ENCODE measurements at regions not wholly inside any gene's neighbourhood (a gene's known extent, or its start where the extent isn't known, plus 50 kb on each side); places are given as distances from the start of the nearest gene placed in this dataset.

- TF ChIP-seq STAT6 (CRISPR knock-in tag; conservative IDR thresholded peaks at IDR 0.05; ENCODE audit: low read depth) (no peak), TCF7 (CRISPR knock-in tag; IDR thresholded peaks at IDR 0.05; ENCODE audit: low read depth) (no peak), FOXP1 (CRISPR knock-in tag; IDR thresholded peaks at IDR 0.05; ENCODE audit: borderline replicate concordance) (no peak), ZNF532 (CRISPR knock-in tag; IDR thresholded peaks at IDR 0.05; ENCODE audit: borderline replicate concordance) (no peak), CREB1 (CRISPR knock-in tag; IDR thresholded peaks at IDR 0.05) (no peak), SOX15 (CRISPR knock-in tag; IDR thresholded peaks at IDR 0.05) (no peak), ZNF219 (CRISPR knock-in tag; IDR thresholded peaks at IDR 0.05; ENCODE audit: borderline replicate concordance) (no peak), SP1 (CRISPR knock-in tag; conservative IDR thresholded peaks at IDR 0.05) (no peak), AFF4 (CRISPR knock-in tag; IDR thresholded peaks at IDR 0.05; ENCODE audit: borderline replicate concordance) (no peak), MLX (CRISPR knock-in tag; IDR thresholded peaks at IDR 0.05) (no peak), NR2C2 (CRISPR knock-in tag; IDR thresholded peaks at IDR 0.05) (no peak), ZNF317 (CRISPR knock-in tag; IDR thresholded peaks at IDR 0.05; ENCODE audit: borderline replicate concordance, low read depth) (no peak)
Observed at GRCh38 chr2:161041356-161041755, 118.9 kb upstream of the TANK start (continued).

GRCh38 chr2:161042990-161043625 is 117.1 kb upstream of the TANK start:
- no peaks in the 10 kb centered on the region; the same call in 1 of the 2 replicates for H3K27me3 Mint-ChIP-seq (ENCODE audit: low read depth)
- ChIA-PET CTCF (interaction anchor here (2.7 kb wide), 1 partner anchor 21 kb away, joined by 6 read pairs; no protein-coding TSS in a partner anchor), POLR2A (no interaction called here)
- no peak overlapping the region for H3K4me3 Mint-ChIP-seq
- H3K27ac Mint-ChIP-seq, result no peak overlapping the region
- no peaks in the 10 kb centered on the region for H3K36me3 Mint-ChIP-seq
- ATAC-seq (no peak), DNase-seq (ENCODE audit: low spot score) (no peak)
- no peaks in the 10 kb centered on the region for H3K9me3 Mint-ChIP-seq
- H3K4me1 Mint-ChIP-seq, result peaks cover 6% of the 10 kb centered on the region
- TF ChIP-seq STAT6 (CRISPR knock-in tag; conservative IDR thresholded peaks at IDR 0.05; ENCODE audit: low read depth), result no peak
- no peak for TF ChIP-seq ATF2 (CRISPR knock-in tag; IDR thresholded peaks at IDR 0.05; ENCODE audit: borderline replicate concordance, low read depth)
- TF ChIP-seq ARID4B (CRISPR knock-in tag; IDR thresholded peaks at IDR 0.05; ENCODE audit: borderline replicate concordance), result no peak
